Neutrophil (primary cell): ENCODE measurements at regions not wholly inside any gene's neighbourhood (a gene's known extent, or its start where the extent isn't known, plus 50 kb on each side); places are given as distances from the start of the nearest gene placed in this dataset.

Experiments used
- H3K27ac ChIP-seq: fragments of 200-600 bp; sonication (generic); 2 replicates; pipeline ENCODE4 v1.5.1; 2016; ENCODE audit warnings: mild to moderate bottlenecking, moderate library complexity
- H3K27me3 ChIP-seq: fragments of 200-600 bp; sonication (generic); 2 replicates; pipeline ENCODE4 v1.6.0; 2016; ENCODE audit warnings: mild to moderate bottlenecking
- H3K36me3 ChIP-seq: fragments of 200-600 bp; sonication (generic); 2 replicates; pipeline ENCODE4 v1.5.1; 2017
- H3K4me1 ChIP-seq, 2 experiments: fragments of 200-600 bp in 1 of 2; sonication (generic) in 1 of 2; 1 replicate in 1 of 2; 2 replicates in 1 of 2; pipeline versions ENCODE4 v1.5.1 to v1.6.1; 2013 to 2016; ENCODE audit warnings: low read depth in 1 of 2, low read length in 1 of 2, mild to moderate bottlenecking in 1 of 2, moderate library complexity in 1 of 2; ENCODE audit not compliant: control insufficient read depth in 1 of 2, insufficient read depth in 1 of 2
- H3K4me3 ChIP-seq, 2 experiments: fragments of 200-600 bp in 1 of 2; sonication (generic) in 1 of 2; 1 replicate in 1 of 2; 2 replicates in 1 of 2; pipeline ENCODE4 v1.5.1; 2013 to 2016; ENCODE audit warnings: low read depth in 1 of 2, low read length in 1 of 2, mild to moderate bottlenecking in 1 of 2, moderate library complexity in 1 of 2
- H3K9me3 ChIP-seq: fragments of 200-600 bp; sonication (generic); 2 replicates; pipeline ENCODE4 v1.5.1; 2016
- TF ChIP-seq, protein P1 (sequence below): fragments of 200-600 bp; sonication (generic); IDR thresholded peaks from 2 replicates; pipeline ENCODE4 v1.5.1; 2016; ENCODE audit warnings: antibody characterized with exemption

DNA sequence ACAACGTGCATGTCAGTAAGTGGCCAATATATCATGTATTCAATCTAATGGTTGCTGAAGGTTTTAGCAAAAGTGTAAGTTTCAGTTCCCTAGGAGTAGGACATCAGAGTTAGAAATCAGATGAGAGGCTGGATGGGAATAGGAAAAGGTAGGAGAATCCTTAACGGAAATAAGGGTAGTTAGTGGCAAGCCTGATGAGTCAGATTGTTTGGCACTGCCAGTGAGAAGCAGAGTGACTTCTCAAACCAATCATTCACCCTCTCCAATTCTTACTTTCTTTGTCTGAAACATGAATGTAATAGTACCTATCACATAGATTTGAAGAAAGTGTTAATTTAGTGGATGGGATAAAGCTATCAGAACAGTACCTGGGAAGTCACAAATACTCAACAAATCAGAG is 894.0 kb downstream of the NTRK3 start:
- H3K4me1 ChIP-seq, result no peaks in the 10 kb centered on the region
- H3K27ac ChIP-seq, result no peak overlapping the region
- no peak overlapping the region for H3K4me3 ChIP-seq
- H3K27me3 ChIP-seq, result no peaks in the 10 kb centered on the region
- TF ChIP-seq, protein P1, sequence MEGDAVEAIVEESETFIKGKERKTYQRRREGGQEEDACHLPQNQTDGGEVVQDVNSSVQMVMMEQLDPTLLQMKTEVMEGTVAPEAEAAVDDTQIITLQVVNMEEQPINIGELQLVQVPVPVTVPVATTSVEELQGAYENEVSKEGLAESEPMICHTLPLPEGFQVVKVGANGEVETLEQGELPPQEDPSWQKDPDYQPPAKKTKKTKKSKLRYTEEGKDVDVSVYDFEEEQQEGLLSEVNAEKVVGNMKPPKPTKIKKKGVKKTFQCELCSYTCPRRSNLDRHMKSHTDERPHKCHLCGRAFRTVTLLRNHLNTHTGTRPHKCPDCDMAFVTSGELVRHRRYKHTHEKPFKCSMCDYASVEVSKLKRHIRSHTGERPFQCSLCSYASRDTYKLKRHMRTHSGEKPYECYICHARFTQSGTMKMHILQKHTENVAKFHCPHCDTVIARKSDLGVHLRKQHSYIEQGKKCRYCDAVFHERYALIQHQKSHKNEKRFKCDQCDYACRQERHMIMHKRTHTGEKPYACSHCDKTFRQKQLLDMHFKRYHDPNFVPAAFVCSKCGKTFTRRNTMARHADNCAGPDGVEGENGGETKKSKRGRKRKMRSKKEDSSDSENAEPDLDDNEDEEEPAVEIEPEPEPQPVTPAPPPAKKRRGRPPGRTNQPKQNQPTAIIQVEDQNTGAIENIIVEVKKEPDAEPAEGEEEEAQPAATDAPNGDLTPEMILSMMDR, result no peak
- no peaks in the 10 kb centered on the region for H3K9me3 ChIP-seq
- no peaks in the 10 kb centered on the region for H3K36me3 ChIP-seq

- TF ChIP-seq, protein P1, result no peak
These were observed 898.8 kb downstream of the NTRK3 start for GRCh38 chr15:87357637-87358313.

DNA sequence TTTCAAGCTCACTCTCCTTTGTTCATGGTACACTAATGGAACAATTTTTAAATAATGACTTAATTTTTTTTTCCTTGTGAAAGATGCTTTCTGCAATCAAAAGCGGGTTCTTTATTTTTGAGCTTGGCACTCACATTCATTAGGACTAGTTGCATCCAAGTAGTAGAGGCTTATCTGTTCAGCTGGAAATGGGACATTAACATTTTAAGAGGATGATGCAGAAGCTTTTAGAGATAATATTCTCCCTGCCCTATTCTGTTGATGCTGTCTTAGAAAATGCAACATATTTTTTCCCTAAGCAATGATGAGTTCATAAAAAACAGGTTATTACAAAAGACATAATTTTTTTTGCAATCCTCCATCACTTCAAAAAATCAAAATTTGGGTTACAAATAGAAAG is 900.6 kb downstream of the NTRK3 start:
- Histone ChIP-seq H3K36me3 (no peaks in the 10 kb centered on the region), H3K9me3 (no peaks in the 10 kb centered on the region), H3K27ac (no peak overlapping the region), H3K4me1 (no peaks in the 10 kb centered on the region), H3K27me3 (no peaks in the 10 kb centered on the region), H3K4me3 (no peak overlapping the region)
- TF ChIP-seq, protein P1, result no peak

More at GRCh38 chr15:87357637-87358313, 898.8 kb downstream of the NTRK3 start:
- no peaks in the 10 kb centered on the region for H3K9me3 ChIP-seq
- no peak overlapping the region for H3K27ac ChIP-seq
- H3K36me3 ChIP-seq, result no peaks in the 10 kb centered on the region
- no peak overlapping the region for H3K4me3 ChIP-seq
- no peaks in the 10 kb centered on the region for H3K4me1 ChIP-seq
- no peaks in the 10 kb centered on the region for H3K27me3 ChIP-seq

- H3K27ac ChIP-seq, result no peak overlapping the region
These were observed 901.7 kb downstream of the NTRK3 start for GRCh38 chr15:87354661-87355410.

GRCh38 chr15:87349181-87349580 is 907.4 kb downstream of the NTRK3 start:
- no peaks in the 10 kb centered on the region for H3K4me1 ChIP-seq
- H3K27ac ChIP-seq, result no peak overlapping the region
- no peak overlapping the region for H3K4me3 ChIP-seq
- H3K9me3 ChIP-seq, result no peaks in the 10 kb centered on the region
- H3K36me3 ChIP-seq, result no peaks in the 10 kb centered on the region
- no peaks in the 10 kb centered on the region for H3K27me3 ChIP-seq
- TF ChIP-seq, protein P1, result no peak

More at GRCh38 chr15:87354661-87355410, 901.7 kb downstream of the NTRK3 start:
- Histone ChIP-seq H3K4me3 (no peak overlapping the region), H3K4me1 (no peaks in the 10 kb centered on the region), H3K27me3 (no peaks in the 10 kb centered on the region), H3K36me3 (no peaks in the 10 kb centered on the region), H3K9me3 (no peaks in the 10 kb centered on the region)
- TF ChIP-seq, protein P1, result no peak
